GM18858 (cell line): ENCODE measurements at regions not wholly inside any gene's neighbourhood (a gene's known extent, or its start where the extent isn't known, plus 50 kb on each side); places are given as distances from the start of the nearest gene placed in this dataset.
"Not testable (repeated sequence)": the region's sequence is repeated elsewhere in the genome, so short reads cannot be mapped to it uniquely, and the experiment has no call there.

ENCODE experiments used
- ATAC-seq: cut with Tn5 transposase; IDR thresholded peaks from one replicate; pipeline ENCODE4 v1.9.1; 2021; ENCODE audit not compliant: unreplicated experiment

DNA sequence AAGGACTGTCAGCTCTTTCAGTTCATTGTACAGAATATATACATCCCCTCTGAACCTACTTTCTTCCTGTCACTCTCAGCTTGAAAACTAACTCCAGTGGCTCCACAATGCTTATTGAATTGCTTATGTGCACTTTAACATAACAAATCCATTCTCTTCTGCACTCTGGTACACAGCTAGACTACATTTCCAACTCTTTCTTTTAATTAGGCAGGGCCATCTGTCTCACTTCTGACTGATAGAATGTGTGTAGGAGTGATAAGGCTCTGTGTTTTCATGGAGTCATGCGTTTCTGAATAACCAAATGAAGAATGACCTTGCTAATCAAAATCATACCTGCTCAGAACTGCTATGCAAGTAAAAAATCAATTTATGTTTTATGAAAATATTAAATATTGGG lies 278.5 kb upstream of the CCDC179 start:
- no peak for ATAC-seq

DNA sequence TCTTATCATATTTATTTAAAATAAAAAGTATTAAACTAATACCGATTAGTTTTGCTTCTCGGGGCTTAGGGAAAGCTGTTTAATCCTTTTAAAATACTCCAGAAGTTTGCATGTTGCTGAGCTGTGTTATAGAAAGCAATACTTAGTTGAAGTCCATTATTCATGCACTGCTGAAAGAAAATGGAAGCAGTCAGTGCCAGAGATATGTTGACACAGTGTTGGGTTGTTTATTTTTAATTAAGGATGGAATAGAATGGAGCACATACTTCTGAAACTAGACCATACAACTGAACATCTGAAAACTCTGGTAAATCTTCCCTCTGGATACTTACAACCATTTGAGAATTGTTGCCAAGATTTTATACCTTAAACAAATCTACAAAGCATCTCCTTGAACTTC lies 282.7 kb upstream of the CCDC179 start:
- ATAC-seq = no peak

DNA sequence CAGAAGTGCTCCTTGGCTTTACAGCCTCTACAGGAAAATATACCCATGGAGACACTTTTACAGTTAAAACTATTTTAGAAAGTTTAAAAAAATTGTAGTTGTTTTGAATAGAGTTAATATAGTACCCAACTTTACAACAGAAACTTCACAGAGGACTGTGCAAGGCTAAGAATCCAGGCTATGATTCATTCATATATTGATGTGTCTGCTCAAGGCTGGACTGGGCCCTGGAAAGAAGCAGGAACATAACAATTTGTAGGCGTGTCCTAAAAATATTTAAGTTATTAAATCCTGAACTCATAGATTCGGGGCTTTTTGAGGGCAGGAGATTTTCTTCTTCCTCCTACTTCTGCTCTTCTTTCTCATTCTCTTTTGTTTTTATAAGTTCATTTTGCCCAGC lies 291.5 kb upstream of the CCDC179 start:
- ATAC-seq = no peak

DNA sequence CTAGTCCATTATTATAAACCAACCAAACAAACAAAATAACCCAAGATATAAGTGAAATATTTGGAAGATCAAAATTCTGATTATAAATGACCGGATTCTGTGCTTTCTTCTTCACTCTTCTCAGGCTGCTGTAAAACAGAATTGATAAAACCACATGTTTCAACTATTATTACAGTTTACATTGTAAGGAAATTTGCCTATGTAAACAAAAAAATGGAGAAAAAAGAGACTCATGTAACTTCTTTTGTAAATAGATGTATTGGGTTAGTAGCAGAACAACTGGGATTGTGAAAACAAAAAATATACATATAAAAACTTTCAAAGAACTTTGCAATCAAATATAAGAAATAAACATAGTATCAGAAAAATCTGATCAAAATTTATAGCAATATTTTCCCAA lies 295.2 kb upstream of the CCDC179 start:
- no peak for ATAC-seq

DNA sequence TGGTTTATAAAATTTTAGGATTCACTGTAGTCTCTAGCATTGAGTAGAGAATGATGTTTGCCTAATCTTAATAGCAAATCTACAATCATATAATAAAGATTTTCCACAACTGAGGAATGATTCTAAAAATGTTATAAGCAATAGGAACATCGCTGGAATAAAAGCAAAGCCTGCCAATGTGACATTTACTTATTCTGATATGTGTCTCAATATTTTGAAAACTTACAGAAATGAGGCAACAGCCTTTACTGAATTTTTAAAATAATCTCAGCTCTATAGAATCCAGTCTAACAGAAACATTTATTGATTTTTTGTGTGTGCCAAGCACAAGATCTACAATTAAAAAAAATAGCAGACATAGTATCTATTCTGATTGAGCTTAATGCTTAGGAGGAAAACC lies 303.7 kb upstream of the CCDC179 start:
- no peak for ATAC-seq

DNA sequence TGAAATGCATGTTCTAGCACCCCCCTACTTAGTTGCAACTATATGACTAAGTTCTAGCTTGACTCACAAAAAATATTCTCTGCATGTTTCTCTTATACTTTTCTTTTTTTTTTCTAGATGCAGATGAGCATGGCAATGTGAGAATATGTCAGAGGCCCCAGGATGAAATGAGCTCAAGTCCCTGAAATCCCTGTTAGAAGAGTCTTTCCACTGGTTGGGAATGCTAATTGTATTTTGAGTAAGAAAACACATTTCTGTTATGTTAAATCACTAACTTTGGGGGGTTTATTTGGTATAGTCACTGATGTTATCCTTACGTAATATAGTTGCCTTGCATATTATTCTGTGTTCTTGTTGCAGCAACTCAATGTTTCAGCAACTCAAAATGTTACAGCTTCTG lies 306.1 kb upstream of the CCDC179 start:
- ATAC-seq = no peak

DNA sequence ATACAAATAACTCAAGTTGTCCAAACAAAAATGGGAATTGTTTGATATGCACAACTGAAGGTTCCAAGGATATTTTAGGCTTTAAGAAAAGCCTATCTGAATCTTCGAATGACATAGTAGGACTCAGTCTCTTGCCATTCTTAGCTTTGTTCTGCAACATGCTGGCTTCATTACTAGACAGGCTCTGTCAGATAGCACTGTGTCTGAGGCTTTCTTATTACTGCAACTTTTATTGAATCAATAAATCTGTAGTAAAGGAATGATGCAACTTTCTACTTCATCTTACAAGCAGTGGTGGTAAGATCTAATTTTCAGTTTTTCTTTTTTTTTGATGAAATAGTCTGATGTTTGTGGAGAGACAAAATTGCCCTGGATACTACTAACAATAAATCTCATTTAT lies 319.3 kb upstream of the CCDC179 start:
- ATAC-seq = no peak

DNA sequence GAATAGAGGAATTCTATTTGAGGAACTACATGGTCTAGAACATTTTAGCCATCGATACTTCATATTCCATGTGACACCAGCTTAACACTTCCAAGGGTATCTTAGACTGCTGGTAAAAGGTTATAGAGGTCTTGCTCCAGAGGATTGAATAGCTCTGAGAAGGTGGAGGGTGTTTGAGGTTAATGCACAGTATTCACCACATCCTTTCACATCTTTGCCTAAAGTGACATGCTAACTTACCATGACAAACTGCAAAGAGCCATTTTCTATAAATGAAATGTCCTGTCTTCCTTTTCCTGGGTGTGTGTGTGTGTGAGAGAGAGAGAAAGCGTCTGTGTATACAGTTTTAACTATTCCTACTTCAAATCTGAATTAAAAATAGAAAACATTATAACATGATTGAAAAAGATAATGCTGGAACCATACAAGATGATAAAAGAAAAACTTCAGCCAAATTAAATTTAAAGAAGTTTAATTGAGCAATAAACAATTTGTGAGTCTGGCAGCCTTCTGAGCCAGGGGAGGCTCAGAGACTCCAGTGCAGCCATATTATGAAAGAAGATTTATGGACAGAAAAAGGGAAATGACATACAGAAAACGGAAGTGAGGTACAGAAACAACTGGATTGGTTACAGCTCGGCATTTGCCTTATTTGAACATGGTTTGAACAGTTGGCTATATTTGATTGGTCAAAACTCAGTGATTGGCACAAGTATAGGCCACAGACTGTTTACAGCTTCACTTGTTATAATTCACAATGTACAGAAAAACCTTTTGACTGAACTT lies 320.9 kb upstream of the CCDC179 start:
- no peak for ATAC-seq

DNA sequence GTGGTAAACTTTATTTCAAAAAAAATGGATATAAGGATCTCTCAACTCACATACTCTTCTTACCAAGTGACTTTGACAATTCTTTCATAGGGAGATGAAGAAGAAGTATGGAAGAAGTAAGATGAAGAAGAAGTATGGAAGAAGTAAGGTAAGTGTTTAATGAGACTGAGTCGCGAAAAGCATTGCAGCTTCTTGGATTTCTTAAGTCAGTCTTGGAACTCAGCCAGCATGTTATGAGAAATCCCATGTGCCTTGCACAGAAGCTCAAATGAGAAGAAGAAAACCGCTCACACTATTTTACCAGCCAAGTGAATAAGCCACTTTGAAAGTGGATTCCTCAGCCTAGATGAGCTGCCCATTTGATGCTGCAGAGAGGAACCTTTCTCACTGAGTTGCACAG lies 332.0 kb upstream of the CCDC179 start:
- ATAC-seq = no peak

DNA sequence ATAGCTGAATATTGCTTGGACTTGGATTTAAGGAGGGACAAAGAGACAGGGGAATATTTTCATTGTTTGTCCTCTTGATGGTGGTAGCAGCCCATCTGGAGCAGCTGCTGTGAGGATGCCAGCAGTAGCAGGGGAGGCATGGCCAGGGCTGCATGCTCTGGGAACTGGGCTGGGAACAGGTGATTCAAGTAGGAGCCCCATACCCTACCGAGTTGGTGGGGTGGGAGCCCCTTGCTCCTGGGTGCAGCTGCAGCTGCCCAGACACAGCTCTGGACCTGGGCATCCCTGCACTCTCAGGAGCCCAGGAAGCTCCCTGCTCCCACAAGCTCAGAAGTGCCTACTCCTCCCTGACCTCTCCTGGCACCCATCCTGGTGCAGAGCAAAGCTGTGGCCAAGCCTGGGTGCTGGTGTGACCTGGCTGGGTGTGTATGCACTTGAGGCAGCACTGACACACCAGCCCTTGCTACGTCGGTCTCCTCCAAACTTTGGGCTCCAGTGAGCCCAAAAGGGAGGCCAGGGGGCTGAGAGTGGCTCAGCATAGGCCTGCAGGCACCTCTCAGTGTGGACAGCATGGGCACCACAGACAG lies 341.8 kb upstream of the CCDC179 start:
- ATAC-seq = no peak

DNA sequence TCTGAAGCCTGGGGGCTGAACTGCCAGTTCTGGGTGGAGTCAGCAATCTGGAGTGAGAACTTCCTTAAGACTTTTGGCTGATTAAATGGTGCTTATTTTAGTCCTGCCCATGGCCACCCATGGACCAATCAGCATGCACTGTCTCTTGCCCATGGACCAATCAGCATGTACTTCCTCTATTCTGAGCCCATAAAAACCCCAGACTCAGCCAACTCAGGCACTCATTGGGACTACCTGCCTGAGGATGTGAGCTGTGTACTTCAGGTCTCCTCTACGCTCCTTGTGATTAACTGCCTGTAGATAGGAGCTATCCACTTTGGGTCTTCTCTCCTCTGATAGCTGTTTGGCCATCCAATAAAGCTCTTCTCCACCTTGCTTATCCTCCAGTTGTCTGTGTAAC lies 342.3 kb upstream of the CCDC179 start:
- ATAC-seq = no peak

DNA sequence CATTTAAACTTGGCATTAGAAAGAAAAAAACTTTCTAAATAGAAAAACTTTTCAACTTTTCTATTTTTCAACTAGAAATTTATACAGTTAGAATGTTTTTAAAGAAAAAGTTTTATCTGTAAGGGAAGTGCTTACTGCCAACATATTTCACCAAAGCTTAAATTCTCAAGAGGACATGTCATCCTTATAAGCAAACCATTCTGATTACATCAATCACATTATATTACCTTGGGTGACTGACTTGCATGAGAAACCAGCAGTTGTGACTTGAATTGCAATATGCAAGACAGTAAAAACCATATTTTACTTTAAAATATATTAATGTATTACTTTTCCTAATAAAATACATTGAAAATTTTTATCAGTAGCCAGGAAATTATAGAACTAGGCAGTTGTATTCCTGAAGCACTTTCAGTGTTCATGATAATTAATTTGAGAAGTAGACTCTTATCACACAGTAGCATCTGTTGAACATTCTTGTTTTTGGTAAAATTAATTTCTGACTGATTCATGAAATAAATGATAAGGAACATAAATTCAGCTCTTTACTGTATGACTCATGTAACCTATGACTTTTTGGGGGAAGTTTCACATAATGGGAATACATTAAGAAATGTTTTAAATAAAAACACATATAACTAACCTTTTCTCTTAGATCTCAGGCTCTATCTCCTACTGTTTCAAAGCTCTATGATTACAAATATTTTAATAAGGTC lies 345.0 kb upstream of the CCDC179 start:
- no peak for ATAC-seq

DNA sequence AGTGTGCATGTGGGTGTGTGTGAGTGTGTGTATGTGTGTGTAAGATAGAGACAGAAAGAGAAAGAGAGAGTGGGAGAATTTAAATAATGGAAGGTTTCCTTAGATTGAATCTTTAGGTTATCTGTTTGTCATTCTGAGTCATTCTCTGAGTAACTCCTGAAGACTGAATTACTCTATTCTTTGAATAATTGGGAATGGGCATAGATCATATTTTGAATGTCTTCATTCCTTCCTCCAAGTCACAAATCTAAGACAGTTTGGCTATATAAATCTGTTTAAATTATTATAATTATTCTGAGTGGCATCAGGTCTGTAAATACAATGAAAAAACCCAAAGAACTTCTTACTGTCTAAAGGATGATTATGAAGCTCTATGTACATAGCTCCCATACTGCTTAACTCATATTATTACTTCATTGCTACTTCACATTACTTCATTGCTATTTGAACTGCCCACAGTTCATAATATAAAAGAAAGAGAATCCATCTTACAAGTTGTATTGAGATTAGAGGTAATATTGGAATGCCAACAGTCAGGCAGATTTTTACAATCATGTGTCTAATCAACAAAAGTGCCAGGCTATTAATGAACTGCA lies 346.6 kb upstream of the CCDC179 start:
- ATAC-seq = no peak

DNA sequence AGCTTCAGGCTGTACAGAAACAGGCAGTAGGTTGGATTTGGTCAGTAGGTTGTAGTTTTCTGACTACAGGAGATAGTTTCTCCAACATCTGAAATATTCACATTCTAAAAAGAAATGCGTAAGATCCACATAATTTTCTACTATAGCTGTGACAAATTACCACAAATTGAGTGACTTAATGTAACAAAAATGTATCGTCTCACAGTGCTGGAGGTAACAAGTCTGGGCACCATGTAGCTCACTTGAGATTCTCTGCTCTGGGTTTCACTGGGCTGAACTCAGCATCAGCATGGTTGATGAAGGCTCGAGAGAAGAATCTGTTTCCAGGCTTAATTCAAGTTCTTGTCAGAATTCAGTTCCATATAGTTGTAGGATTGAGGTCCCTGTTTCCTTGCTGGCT lies 350.9 kb upstream of the CCDC179 start:
- ATAC-seq = no peak

DNA sequence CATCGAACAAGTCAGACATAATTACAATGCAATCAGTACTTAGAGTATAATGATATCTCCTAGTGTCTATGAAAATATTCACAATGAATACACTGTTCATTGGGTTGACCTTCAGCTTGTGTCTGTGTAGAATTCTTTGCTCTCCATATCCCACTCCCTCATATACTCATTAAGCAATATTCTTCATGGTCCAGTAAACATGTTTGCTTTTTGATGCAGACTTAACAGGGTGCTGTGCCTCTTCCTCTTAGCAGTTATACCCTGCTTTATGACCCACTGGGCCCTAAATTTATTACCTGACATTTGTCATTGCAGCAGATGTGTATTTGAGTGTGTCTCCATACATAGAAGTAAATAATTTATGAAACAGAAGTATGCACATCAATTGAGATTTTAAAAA lies 352.5 kb upstream of the CCDC179 start:
- no peak for ATAC-seq

DNA sequence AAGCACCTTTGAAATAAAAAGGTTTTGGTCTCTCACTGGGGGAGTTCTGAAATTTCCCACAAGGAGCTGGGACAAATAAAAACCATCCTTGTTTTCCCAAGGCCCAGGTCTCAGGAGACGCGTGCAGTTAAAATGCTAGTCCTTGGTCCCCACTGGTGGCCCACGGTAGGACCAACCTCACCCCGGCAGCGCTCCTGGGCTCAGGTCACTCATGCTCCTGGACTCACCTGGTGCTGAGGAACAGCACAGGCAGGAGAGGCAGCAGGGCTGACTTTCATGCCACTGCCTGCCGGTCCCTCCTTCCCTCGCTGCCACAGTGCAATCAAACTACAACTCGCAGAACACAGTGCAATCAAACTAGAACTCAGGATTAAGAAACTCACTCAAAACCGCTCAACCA lies 356.8 kb upstream of the CCDC179 start:
- no peak for ATAC-seq

DNA sequence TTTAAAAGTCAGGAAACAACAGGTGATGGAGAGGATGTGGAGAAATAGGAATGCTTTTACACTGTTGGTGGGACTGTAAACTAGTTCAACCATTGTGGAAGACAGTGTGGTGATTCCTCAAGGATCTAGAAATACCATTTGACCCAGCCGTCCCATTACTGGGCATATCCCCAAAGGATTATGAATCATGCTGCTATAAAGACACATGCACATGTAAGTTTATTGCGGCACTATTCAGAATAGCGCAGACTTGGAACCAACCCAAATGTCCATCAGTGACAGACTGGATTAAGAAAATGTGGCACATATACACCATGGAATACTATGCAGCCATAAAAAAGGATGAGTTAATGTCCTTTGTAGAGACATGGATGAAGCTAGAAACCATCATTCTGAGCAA lies 359.8 kb upstream of the CCDC179 start:
- not testable (repeated sequence) for ATAC-seq

DNA sequence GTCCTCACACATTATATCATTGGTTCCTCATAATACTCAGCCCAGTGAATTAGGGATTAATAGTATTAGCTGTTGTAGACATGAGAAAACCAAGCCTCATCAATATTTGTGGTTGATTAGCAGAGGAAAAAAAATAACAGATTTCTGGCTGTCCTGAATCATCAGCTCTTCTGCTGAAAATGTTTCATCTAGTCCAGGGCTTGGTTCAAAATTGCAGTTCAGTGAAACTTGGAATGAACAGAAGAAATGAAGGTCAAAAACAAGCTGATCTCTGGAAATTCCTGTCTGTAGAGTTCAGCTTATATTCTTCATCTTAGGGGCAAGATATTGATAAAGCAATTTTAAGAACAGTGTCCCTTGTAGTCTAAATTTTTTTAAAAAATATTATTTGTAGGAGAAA lies 361.1 kb upstream of the CCDC179 start:
- ATAC-seq = no peak

DNA sequence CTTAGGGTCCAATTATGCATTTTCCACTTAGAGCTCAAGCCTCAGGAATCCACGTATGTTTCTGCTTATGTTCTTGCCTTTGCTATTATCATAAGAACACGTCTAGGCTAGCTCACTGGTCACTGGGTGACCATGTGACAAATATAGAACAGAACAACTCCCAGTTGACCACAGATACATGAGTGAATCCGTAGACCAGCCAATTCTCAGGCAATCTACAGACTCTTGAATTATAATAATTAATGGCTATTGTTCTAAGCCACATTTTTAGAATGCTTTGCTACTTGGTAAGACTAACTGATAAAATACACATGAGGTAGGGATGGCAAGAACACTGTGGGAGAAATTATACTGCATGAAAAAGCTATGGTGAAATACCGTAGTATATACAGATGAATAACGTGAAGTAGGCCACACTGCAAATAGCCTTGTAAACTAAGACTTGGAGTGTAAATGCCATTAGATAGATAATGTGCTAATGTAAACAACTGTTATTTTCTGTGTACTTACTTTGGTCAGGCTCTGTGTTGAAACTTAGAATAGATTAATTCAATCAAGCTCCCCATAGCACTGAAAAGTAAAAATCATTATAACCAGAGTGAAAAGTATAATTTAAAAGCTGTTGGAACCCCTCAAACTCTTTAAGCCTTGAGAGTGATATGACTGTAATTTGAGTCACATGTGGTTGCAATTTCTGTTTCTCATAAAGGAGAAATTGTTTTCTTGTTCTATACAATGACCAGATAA lies 366.2 kb upstream of the CCDC179 start:
- ATAC-seq = no peak

DNA sequence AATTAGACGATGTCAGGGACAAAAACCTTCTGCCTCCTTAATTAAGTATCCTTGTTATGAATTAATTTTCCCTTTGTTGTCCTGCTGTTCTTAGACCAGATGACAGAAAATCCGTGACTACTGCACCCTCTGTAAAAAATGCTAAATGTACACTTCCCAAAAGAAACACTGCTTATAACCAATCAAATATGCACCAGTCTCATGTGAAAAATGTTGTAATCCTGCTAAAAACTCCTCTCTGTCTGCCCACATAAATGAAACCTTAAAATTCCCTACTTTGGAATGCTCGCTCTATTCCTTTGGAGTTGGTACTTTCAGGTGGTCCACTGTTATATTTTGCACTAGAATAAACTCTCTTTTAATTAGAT lies 366.8 kb upstream of the CCDC179 start:
- no peak for ATAC-seq

DNA sequence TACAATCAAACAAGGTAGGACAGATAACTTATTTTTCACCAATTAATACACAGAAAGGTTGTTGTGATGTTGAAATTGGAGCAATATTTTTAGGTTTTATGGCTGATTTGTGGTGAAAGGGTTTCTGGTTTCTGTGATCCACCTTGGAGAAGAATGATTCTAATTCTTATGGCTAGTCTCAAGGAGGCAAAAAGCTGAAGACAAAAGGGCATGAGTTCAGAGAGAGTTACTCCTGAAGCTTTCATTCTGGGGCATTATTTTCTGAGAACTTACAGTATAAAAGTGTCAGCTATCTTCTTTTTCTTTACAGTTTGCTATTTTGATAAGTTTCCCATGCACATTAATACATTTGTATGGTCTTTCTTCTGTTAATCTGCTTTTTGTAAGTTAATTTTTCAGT lies 372.4 kb upstream of the CCDC179 start:
- no peak for ATAC-seq
